Ascending aorta (tissue), 2 donors: ENCODE measurements at regions not wholly inside any gene's neighbourhood (a gene's known extent, or its start where the extent isn't known, plus 50 kb on each side); places are given as distances from the start of the nearest gene placed in this dataset.

Source experiments
- DNase-seq, 2 donors: peaks; one replicate each; pipeline ENCODE4 v3.0.0-alpha.2; 2019; ENCODE audit warnings: low spot score in 2 of 2
- H3K27ac ChIP-seq, 2 donors: fragments of 200-600 bp; sonication (generic); one replicate each; pipeline ENCODE4 v1.5.1; 2016 to 2017; ENCODE audit warnings: mild to moderate bottlenecking in 1 of 2
- H3K27me3 ChIP-seq: fragments of 200-600 bp; sonication (generic); one replicate; pipeline ENCODE4 v1.5.1; 2017
- H3K36me3 ChIP-seq, 2 donors: fragments of 200-600 bp; sonication (generic); one replicate each; pipeline ENCODE4 v1.5.1; 2016
- H3K4me1 ChIP-seq, 2 donors: fragments of 200-600 bp; sonication (generic); one replicate each; pipeline ENCODE4 v1.5.1; 2016 to 2017; ENCODE audit warnings: mild to moderate bottlenecking in 1 of 2
- H3K4me3 ChIP-seq, 2 donors: fragments of 200-600 bp; sonication (generic); one replicate each; pipeline ENCODE4 v1.5.1; 2016 to 2017; ENCODE audit warnings: mild to moderate bottlenecking in 1 of 2
- H3K9me3 ChIP-seq, 2 donors: fragments of 200-600 bp; sonication (generic); one replicate each; pipeline ENCODE4 v1.5.1; 2016
- intact Hi-C: fragments of 100-400 bp; cut with DNase I; formaldehyde crosslinking; loops from one replicate; pipeline ENCODE4 v1.15.1; 2023
- TF ChIP-seq, protein P1 (sequence below), 3 experiments: fragments of 200-600 bp in 2 of 3; fragments of 450-650 bp in 1 of 3; sonication (generic) in 2 of 3; IDR thresholded peaks; one replicate each; pipeline ENCODE4 v1.5.1; 2016 to 2019; ENCODE audit warnings: antibody characterized with exemption in 3 of 3, mild to moderate bottlenecking in 1 of 3, moderate library complexity in 1 of 3

DNA sequence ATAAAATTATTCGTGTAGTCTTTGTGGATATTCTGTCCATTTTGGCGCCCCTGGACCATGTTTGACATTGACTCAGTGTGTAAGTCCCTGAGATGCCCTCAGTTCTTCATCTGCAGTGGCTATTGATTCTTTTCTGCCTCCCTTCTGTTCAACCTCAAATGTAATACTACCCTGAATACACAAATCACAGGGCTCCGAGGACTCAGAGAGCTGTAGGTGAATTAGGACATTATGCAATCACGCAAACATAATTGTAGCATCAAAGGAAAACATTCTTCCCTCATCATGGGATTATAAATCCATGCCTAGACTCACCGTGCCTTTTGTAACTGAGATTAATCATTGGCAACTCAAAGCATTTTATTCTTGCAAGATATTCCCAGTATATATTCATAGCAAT is 161.4 kb upstream of the PACRGL start:
- Histone ChIP-seq H3K36me3 (peaks cover 0 to 3% of the 10 kb centered on the region in 2 donors), H3K27ac (no peak overlapping the region), H3K27me3 (no peaks in the 10 kb centered on the region), H3K9me3 (no peaks in the 10 kb centered on the region), H3K4me1 (no peaks in the 10 kb centered on the region), H3K4me3 (no peak overlapping the region)
- DNase-seq = no peak
- intact Hi-C loops = no loop called here
- TF ChIP-seq, protein P1, sequence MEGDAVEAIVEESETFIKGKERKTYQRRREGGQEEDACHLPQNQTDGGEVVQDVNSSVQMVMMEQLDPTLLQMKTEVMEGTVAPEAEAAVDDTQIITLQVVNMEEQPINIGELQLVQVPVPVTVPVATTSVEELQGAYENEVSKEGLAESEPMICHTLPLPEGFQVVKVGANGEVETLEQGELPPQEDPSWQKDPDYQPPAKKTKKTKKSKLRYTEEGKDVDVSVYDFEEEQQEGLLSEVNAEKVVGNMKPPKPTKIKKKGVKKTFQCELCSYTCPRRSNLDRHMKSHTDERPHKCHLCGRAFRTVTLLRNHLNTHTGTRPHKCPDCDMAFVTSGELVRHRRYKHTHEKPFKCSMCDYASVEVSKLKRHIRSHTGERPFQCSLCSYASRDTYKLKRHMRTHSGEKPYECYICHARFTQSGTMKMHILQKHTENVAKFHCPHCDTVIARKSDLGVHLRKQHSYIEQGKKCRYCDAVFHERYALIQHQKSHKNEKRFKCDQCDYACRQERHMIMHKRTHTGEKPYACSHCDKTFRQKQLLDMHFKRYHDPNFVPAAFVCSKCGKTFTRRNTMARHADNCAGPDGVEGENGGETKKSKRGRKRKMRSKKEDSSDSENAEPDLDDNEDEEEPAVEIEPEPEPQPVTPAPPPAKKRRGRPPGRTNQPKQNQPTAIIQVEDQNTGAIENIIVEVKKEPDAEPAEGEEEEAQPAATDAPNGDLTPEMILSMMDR (IDR thresholded peaks at IDR 0.05) = no peak

DNA sequence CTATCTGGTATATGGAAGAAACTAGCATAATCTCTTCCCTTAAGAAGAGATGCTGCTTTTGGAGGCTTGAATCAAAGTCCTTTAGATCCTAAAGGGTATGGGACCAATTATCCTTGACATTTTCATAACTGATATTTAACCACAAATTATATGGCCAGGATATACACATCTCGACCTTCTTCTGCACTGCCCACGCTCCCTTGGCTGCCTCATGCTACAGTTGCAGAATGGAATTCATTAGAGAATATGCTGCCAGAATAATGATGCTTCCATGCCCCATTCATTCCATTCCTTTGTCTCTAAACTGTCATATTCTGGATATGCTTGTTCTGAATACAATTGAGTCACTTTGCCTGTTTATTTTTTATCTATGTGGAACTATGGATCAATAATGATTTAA is 157.1 kb upstream of the PACRGL start:
- intact Hi-C loops = loop anchor here (5.0 kb wide), 1 partner anchor 121 kb away; no protein-coding TSS in a partner anchor
- Histone ChIP-seq H3K9me3 (no peaks in the 10 kb centered on the region), H3K27me3 (no peaks in the 10 kb centered on the region), H3K4me3 (no peak overlapping the region), H3K36me3 (no peaks in the 10 kb centered on the region), H3K27ac (no peak overlapping the region), H3K4me1 (no peaks in the 10 kb centered on the region)
- DNase-seq = no peak
- TF ChIP-seq, protein P1 (IDR thresholded peaks at IDR 0.05) = no peak

DNA sequence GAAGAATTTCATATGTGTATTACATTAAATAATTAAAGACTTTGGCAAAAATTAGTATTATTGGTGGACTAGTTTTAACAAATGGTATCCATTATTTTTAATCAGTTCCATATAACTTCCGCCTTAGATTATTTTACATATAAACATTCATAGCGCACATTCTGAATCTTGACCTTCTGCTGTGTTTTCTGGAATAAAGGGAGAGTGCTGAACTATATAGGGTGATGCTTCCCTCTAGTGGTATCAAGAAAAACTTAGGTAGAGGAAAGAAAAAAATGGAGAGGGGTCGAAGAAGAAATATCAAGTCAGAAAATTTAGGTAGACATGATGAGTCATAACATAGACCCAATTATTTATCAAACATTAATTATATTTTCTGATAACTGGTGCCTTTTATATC is 155.6 kb upstream of the PACRGL start:
- Histone ChIP-seq H3K27me3 (no peaks in the 10 kb centered on the region), H3K4me3 (no peak overlapping the region), H3K4me1 (no peaks in the 10 kb centered on the region), H3K36me3 (peaks cover 0 to 5% of the 10 kb centered on the region in 2 donors), H3K27ac (no peak overlapping the region), H3K9me3 (no peaks in the 10 kb centered on the region)
- intact Hi-C loops = loop anchor here (5.0 kb wide), 1 partner anchor 122 kb away; no protein-coding TSS in a partner anchor
- TF ChIP-seq, protein P1 (IDR thresholded peaks at IDR 0.05) = peak; percentile 30 to 52 (median 30)
- no peak for DNase-seq

DNA sequence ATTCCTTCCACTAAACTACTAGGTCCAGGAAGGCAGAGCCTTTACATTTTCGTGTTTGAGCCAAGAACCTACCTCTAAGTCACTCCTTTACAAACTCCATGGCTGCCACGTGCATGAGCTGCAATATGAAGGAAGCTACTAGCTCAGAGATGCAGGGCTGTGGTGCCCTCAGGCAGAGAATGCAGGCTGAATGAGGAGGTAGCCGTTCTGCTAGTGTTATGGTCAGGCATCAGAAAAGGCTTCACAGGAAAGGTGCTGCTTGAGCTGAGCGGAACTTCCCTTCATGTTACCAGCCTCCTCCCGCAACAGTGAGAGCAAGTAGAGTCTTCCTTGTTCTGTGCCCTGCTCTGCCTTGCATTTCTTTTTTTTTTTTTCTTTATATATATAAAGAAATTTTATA is 148.3 kb upstream of the PACRGL start:
- TF ChIP-seq, protein P1 (IDR thresholded peaks at IDR 0.05) = no peak
- intact Hi-C loops = no loop called here
- no peaks in the 10 kb centered on the region for H3K27me3 ChIP-seq
- no peak overlapping the region for H3K4me3 ChIP-seq
- no peaks in the 10 kb centered on the region for H3K9me3 ChIP-seq
- peaks cover 3 to 34% of the 10 kb centered on the region in 2 donors for H3K36me3 ChIP-seq
- no peaks in the 10 kb centered on the region for H3K4me1 ChIP-seq
- DNase-seq = no peak
- H3K27ac ChIP-seq = no peak overlapping the region

DNA sequence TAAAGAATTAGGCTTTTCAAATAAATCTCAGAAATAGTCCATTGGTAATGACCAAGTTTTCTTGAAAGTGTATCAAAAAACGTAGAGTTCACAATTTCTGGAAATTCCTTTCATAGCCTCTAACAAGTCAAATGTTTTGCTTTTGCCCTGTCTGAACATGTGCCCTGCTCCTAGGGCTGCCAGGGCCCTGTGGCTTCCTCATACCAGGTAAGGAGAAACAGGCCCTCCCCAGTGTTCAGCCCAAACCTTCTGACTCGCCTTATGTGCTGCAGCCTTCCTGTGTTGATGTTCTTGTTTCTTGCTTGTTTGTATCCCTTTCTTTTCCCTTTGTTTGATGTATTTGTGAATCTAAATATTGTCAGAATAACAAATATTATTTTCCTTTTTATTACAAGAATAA is 146.1 kb upstream of the PACRGL start:
- H3K4me1 ChIP-seq = no peaks in the 10 kb centered on the region
- TF ChIP-seq, protein P1 (IDR thresholded peaks at IDR 0.05) = no peak
- no peak for DNase-seq
- H3K4me3 ChIP-seq = no peak overlapping the region
- peaks cover 3 to 29% of the 10 kb centered on the region in 2 donors for H3K36me3 ChIP-seq
- H3K27me3 ChIP-seq = no peaks in the 10 kb centered on the region
- H3K27ac ChIP-seq = no peak overlapping the region
- intact Hi-C loops = no loop called here
- H3K9me3 ChIP-seq = no peaks in the 10 kb centered on the region
